SK-N-SH (cell line): ENCODE measurements at regions not wholly inside any gene's neighbourhood (a gene's known extent, or its start where the extent isn't known, plus 50 kb on each side); places are given as distances from the start of the nearest gene placed in this dataset.

Source experiments
- CTCF ChIP-seq: fragments of 200-600 bp; sonication (generic); IDR thresholded peaks from 2 replicates; pipeline ENCODE4 v1.6.1; 2017; ENCODE audit warnings: antibody characterized with exemption, mild to moderate bottlenecking, moderate library complexity
- EP300 ChIP-seq, 2 experiments: IDR thresholded peaks; 2 replicates each; pipeline versions ENCODE4 v1.4.0 to v1.6.1; 2012; ENCODE audit warnings: borderline replicate concordance in 1 of 2, low read depth in 1 of 2, low read length in 1 of 2
- NFIC ChIP-seq: IDR thresholded peaks from 2 replicates; pipeline ENCODE4 v1.4.0; 2012; ENCODE audit warnings: borderline replicate concordance
- RAD21 ChIP-seq: IDR thresholded peaks from 2 replicates; pipeline ENCODE4 v1.6.1; 2012; ENCODE audit warnings: mild to moderate bottlenecking, low read length
- SIN3A ChIP-seq: IDR thresholded peaks from 2 replicates; pipeline ENCODE4 v1.6.1; 2012; ENCODE audit warnings: low read depth, mild to moderate bottlenecking, low read length, moderate library complexity, borderline replicate concordance

DNA sequence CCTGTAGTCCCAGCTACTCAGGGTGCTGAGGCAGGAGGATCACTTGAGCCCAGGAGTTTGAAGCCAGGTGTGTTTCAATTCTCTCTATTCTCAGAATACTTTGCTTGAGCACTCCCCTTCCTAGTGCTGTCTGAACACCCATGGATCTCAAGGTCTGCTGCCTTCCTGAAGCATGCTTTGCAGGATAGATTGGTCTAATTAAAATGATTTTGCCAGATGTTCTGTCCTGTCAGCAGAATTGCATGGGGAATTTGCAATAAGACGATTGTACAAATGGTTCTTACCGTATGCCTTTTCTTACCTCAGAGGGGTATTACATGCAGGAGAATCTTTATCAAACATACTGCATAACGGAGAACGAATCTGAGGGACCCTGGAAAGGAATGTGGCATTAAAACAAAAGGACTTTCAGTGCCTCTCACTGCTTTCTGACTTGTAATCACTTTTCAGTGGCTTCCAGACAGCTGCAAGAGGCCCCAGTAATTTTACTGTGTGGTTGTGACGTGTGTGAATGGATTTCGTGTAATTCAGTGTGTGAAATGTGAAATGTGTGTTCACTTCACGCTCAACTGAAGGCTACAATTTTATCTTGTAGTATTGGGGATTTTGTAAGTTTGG lies 587.2 kb upstream of the SEMA6A start:
- no peak for TF ChIP-seq CTCF
- no peak for TF ChIP-seq EP300 (IDR thresholded peaks at IDR 0.05; ENCODE audit: borderline replicate concordance in 1 of 2, low read depth in 1 of 2, low read length in 1 of 2)
- TF ChIP-seq RAD21, result no peak
- TF ChIP-seq NFIC, result no peak
- TF ChIP-seq SIN3A, result no peak
